Effector memory CD8-positive, alpha-beta T cell (primary cell): ENCODE measurements at regions not wholly inside any gene's neighbourhood (a gene's known extent, or its start where the extent isn't known, plus 50 kb on each side); places are given as distances from the start of the nearest gene placed in this dataset.

Experiments
- ATAC-seq: fragments of 150-1000 bp; cut with Tn5 transposase; replicated peaks from 2 replicates; pipeline ENCODE4 v1.10.0; 2021; ENCODE audit warnings: mild to moderate bottlenecking, moderate library complexity
- DNase-seq, 3 experiments: peaks; one replicate each; pipeline ENCODE4 v3.0.0; 2021
- H3K27ac Mint-ChIP-seq, 2 donors: one replicate each; pipeline ENCODE4 v1.8.0; 2022; ENCODE audit warnings: mild to moderate bottlenecking in 2 of 2, mixed read lengths in 2 of 2, moderate library complexity in 2 of 2
- H3K27me3 Mint-ChIP-seq, 2 donors: one replicate each; pipeline ENCODE4 v1.8.0; 2022; ENCODE audit warnings: mixed read lengths in 2 of 2
- H3K36me3 Mint-ChIP-seq: one replicate; pipeline ENCODE4 v1.8.0; 2022; ENCODE audit warnings: mild to moderate bottlenecking, moderate library complexity, mixed read lengths; ENCODE audit not compliant: insufficient read depth
- H3K4me1 Mint-ChIP-seq, 2 donors: one replicate each; pipeline ENCODE4 v1.8.0; 2022; ENCODE audit warnings: low read depth in 2 of 2, mixed read lengths in 2 of 2
- H3K4me3 Mint-ChIP-seq, 2 donors: one replicate each; pipeline ENCODE4 v1.8.0; 2022; ENCODE audit warnings: mild to moderate bottlenecking in 2 of 2, mixed read lengths in 2 of 2, moderate library complexity in 2 of 2
- H3K9me3 Mint-ChIP-seq, 2 donors: one replicate each; pipeline ENCODE4 v1.8.0; 2022; ENCODE audit warnings: mixed read lengths in 2 of 2

GRCh38 chr20:43776691-43777090, 49.9 kb upstream of the GTSF1L start:
- Mint-ChIP-seq H3K27ac (no peak overlapping the region), H3K9me3 (no peaks in the 10 kb centered on the region), H3K4me3 (no peak overlapping the region), H3K27me3 (peaks cover 8 to 31% of the 10 kb centered on the region in 2 donors), H3K36me3 (no peaks in the 10 kb centered on the region), H3K4me1 (peaks cover 5 to 8% of the 10 kb centered on the region in 2 donors)
- ATAC-seq (no peak), DNase-seq (no peak)
